ENCODE measurements at regions not wholly inside any gene's neighbourhood (a gene's known extent, or its start where the extent isn't known, plus 50 kb on each side); places are given as distances from the start of the nearest gene placed in this dataset.

- H3K4me1 ChIP-seq (ENCODE audit: control insufficient read depth, insufficient read depth, low read length), result no peaks in the 10 kb centered on the region
- H3K4me3 ChIP-seq (ENCODE audit: low read depth, low read length), result no peak overlapping the region
- no peak overlapping the region for H3K27ac ChIP-seq (ENCODE audit: extremely low read depth, low read depth, low read length)
- H3K9me3 ChIP-seq (ENCODE audit: control insufficient read depth, insufficient read depth, low read depth, low read length), result no peaks in the 10 kb centered on the region
- POLR2A ChIA-PET, result no interaction called here
- TF ChIP-seq ZNF513 (tag by site-specific recombination; IDR thresholded peaks at IDR 0.05) (no peak), ZBTB11 (tag by site-specific recombination; conservative IDR thresholded peaks at IDR 0.05; ENCODE audit: low read depth) (no peak), ZFP69B (tag by site-specific recombination; IDR thresholded peaks at IDR 0.05) (no peak), ZSCAN23 (tag by site-specific recombination; IDR thresholded peaks at IDR 0.05) (no peak), ZNF362 (tag by site-specific recombination; IDR thresholded peaks at IDR 0.05) (no peak), ZNF184 (tag by site-specific recombination; IDR thresholded peaks at IDR 0.05) (no peak), SALL2 (tag by site-specific recombination; IDR thresholded peaks at IDR 0.05; ENCODE audit: borderline replicate concordance) (no peak), TSHZ1 (tag by site-specific recombination; IDR thresholded peaks at IDR 0.05; ENCODE audit: borderline replicate concordance) (no peak), PRDM6 (tag by site-specific recombination; IDR thresholded peaks at IDR 0.05) (no peak), BCL6B (tag by site-specific recombination; IDR thresholded peaks at IDR 0.05) (no peak), ZNF692 (tag by site-specific recombination; IDR thresholded peaks at IDR 0.05) (no peak), ZNF302 (tag by site-specific recombination; IDR thresholded peaks at IDR 0.05; ENCODE audit: low read depth) (no peak), ZNF701 (tag by site-specific recombination; IDR thresholded peaks at IDR 0.05) (no peak), ZNF473 (tag by site-specific recombination; IDR thresholded peaks at IDR 0.05) (no peak), AEBP2 (tag by site-specific recombination; IDR thresholded peaks at IDR 0.05; ENCODE audit: borderline replicate concordance) (no peak)
- CTCF ChIA-PET, result interaction anchor here (0.8 kb wide), 1 partner anchor 112 kb away, joined by 4 read pairs; no protein-coding TSS in a partner anchor
- H3K36me3 ChIP-seq (ENCODE audit: control insufficient read depth in 2 of 2, insufficient read depth in 1 of 2, low read length in 2 of 2), result no peaks in the 10 kb centered on the region
These were observed 299.2 kb downstream of the ELAVL2 start for GRCh38 chr9:23526806-23527205.
